Brain microvascular endothelial cell (primary cell): ENCODE measurements at regions not wholly inside any gene's neighbourhood (a gene's known extent, or its start where the extent isn't known, plus 50 kb on each side); places are given as distances from the start of the nearest gene placed in this dataset.

Experiments
- DNase-seq: peaks from one replicate; pipeline ENCODE4 v3.0.0-alpha.2; 2020
- H3K27ac ChIP-seq: fragments of 250-450 bp; sonication (Bioruptor Pico); 2 replicates; pipeline ENCODE4 v1.5.1; 2020; ENCODE audit warnings: mild to moderate bottlenecking, moderate library complexity
- H3K27me3 ChIP-seq: fragments of 250-450 bp; sonication (Bioruptor Pico); replicated peaks from 2 replicates; pipeline ENCODE4 v1.5.1; 2020; ENCODE audit warnings: mild to moderate bottlenecking
- H3K36me3 ChIP-seq: fragments of 250-450 bp; sonication (Bioruptor Pico); replicated peaks from 2 replicates; pipeline ENCODE4 v1.5.1; 2020; ENCODE audit warnings: mild to moderate bottlenecking
- H3K4me3 ChIP-seq: 2 replicates; pipeline ENCODE4 v1.5.1; 2011; ENCODE audit warnings: low read depth, mild to moderate bottlenecking, control low read depth, low read length, moderate library complexity
- CTCF ChIP-seq: IDR thresholded peaks from 2 replicates; pipeline ENCODE4 v1.5.1; 2011; ENCODE audit warnings: low read depth, mild to moderate bottlenecking, moderate library complexity, low read length, control low read depth, inconsistent platforms; ENCODE audit errors: missing control alignments
- in situ Hi-C: cut with HindIII; loops from 2 replicates; pipeline ENCODE4 v1.10.0; 2017; ENCODE audit warnings: low sequenced_read_pairs, low pct_ligation_motif_present

- in situ Hi-C loops, result no loop called here
These were observed 195.4 kb downstream of the TBXT start for GRCh38 chr6:165972139-165972802.

GRCh38 chr6:165971202-165971601 lies 196.4 kb downstream of the TBXT start:
- Histone ChIP-seq H3K27me3 (no peaks in the 10 kb centered on the region), H3K4me3 (no peak overlapping the region), H3K27ac (no peak overlapping the region), H3K36me3 (no peaks in the 10 kb centered on the region)
- TF ChIP-seq CTCF, result no peak
- DNase-seq, result no peak
- in situ Hi-C loops, result no loop called here

More at GRCh38 chr6:165972139-165972802, 195.4 kb downstream of the TBXT start:
- no peaks in the 10 kb centered on the region for H3K27me3 ChIP-seq
- no peak for DNase-seq
- no peaks in the 10 kb centered on the region for H3K36me3 ChIP-seq
- no peak overlapping the region for H3K27ac ChIP-seq
- TF ChIP-seq CTCF, result no peak
- no peak overlapping the region for H3K4me3 ChIP-seq

- no peaks in the 10 kb centered on the region for H3K36me3 ChIP-seq
- DNase-seq, result no peak
- no peak overlapping the region for H3K27ac ChIP-seq
- H3K4me3 ChIP-seq, result no peak overlapping the region
- no peak for TF ChIP-seq CTCF
- no peaks in the 10 kb centered on the region for H3K27me3 ChIP-seq
- in situ Hi-C loops, result no loop called here
These were observed 197.7 kb downstream of the TBXT start for GRCh38 chr6:165970001-165970400.

GRCh38 chr6:165969184-165969583 lies 198.5 kb downstream of the TBXT start:
- in situ Hi-C loops, result no loop called here
- Histone ChIP-seq H3K36me3 (no peaks in the 10 kb centered on the region), H3K27me3 (no peaks in the 10 kb centered on the region), H3K4me3 (no peak overlapping the region), H3K27ac (no peak overlapping the region)
- TF ChIP-seq CTCF, result no peak
- DNase-seq, result no peak

DNA sequence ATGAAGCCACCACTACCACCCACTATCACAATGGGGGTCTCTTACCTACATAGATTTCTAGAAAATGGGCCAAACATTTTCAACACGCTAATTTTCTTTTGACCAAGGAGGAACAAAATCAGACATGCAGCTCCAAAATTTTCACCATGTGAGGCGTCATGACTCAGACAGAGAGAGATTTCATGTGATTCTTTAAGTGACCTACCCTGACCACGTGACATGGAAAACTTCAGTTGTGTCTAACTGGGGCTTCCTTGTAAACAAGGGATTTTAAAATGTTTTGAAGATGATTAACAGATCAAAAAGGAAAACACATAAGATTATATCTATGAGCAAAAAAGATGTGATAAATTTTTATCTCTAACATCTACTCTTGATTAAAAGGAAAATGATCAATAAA lies 199.2 kb downstream of the TBXT start:
- Histone ChIP-seq H3K4me3 (no peak overlapping the region), H3K27ac (no peak overlapping the region), H3K27me3 (no peaks in the 10 kb centered on the region), H3K36me3 (no peaks in the 10 kb centered on the region)
- in situ Hi-C loops, result no loop called here
- DNase-seq, result no peak
- TF ChIP-seq CTCF, result no peak
